DOHH2 (cell line): ENCODE measurements at regions not wholly inside any gene's neighbourhood (a gene's known extent, or its start where the extent isn't known, plus 50 kb on each side); places are given as distances from the start of the nearest gene placed in this dataset.
"Not testable (repeated sequence)": the region's sequence is repeated elsewhere in the genome, so short reads cannot be mapped to it uniquely, and the experiment has no call there.

Experiments used
- H3F3A ChIP-seq: fragments of 200-600 bp; sonication (generic), shearing (Covaris generic); 2 replicates; pipeline ENCODE4 v1.6.0; 2016; ENCODE audit warnings: antibody characterized with exemption, mild to moderate bottlenecking; ENCODE audit not compliant: control insufficient read depth, insufficient read depth
- H3K27ac ChIP-seq: fragments of 200-600 bp; sonication (generic); 2 replicates; pipeline ENCODE4 v1.5.1; 2014; ENCODE audit warnings: low read depth, mild to moderate bottlenecking, low read length, moderate library complexity
- H3K27me3 ChIP-seq: fragments of 200-600 bp; sonication (generic); 2 replicates; pipeline ENCODE4 v1.6.1; 2014; ENCODE audit warnings: mild to moderate bottlenecking, low read length, mixed read lengths; ENCODE audit not compliant: control insufficient read depth
- H3K36me3 ChIP-seq: fragments of 200-600 bp; sonication (generic); 2 replicates; pipeline ENCODE4 v1.6.1; 2014; ENCODE audit warnings: mild to moderate bottlenecking, low read length, moderate library complexity, mixed read lengths; ENCODE audit not compliant: control insufficient read depth
- H3K4me1 ChIP-seq: fragments of 200-600 bp; sonication (generic); 2 replicates; pipeline ENCODE4 v1.6.1; 2014; ENCODE audit warnings: mild to moderate bottlenecking, low read length, mixed read lengths; ENCODE audit not compliant: control insufficient read depth
- H3K4me2 ChIP-seq: fragments of 200-600 bp; sonication (generic); 2 replicates; pipeline ENCODE4 v1.6.0; 2014; ENCODE audit warnings: mild to moderate bottlenecking, low read length, moderate library complexity
- H3K4me3 ChIP-seq: fragments of 200-600 bp; sonication (generic); 2 replicates; pipeline ENCODE4 v1.5.1; 2014; ENCODE audit warnings: mild to moderate bottlenecking, low read length, mixed read lengths
- H3K79me2 ChIP-seq: fragments of 200-600 bp; sonication (generic); 2 replicates; pipeline ENCODE4 v1.6.1; 2014; ENCODE audit warnings: mild to moderate bottlenecking, low read length, mixed read lengths; ENCODE audit not compliant: control insufficient read depth
- H3K9me2 ChIP-seq: fragments of 200-600 bp; sonication (generic); replicated peaks from 2 replicates; pipeline ENCODE4 v1.6.1; 2014; ENCODE audit warnings: mild to moderate bottlenecking, low read length, mixed read lengths; ENCODE audit not compliant: control insufficient read depth
- H3K9me3 ChIP-seq: fragments of 200-600 bp; sonication (generic); 2 replicates; pipeline ENCODE4 v1.6.1; 2014; ENCODE audit warnings: antibody characterized with exemption, low read length, mixed read lengths; ENCODE audit not compliant: control insufficient read depth, insufficient read depth
- H4K20me1 ChIP-seq: fragments of 200-600 bp; sonication (generic); 2 replicates; pipeline ENCODE4 v1.6.0; 2014; ENCODE audit warnings: low read depth, mild to moderate bottlenecking, antibody characterized with exemption, low read length, moderate library complexity; ENCODE audit not compliant: control insufficient read depth, insufficient read depth
- EZH2phosphoT487 ChIP-seq: fragments of 200-600 bp; sonication (generic); IDR thresholded peaks from 2 replicates; pipeline ENCODE4 v1.6.1; 2017; ENCODE audit warnings: borderline replicate concordance, mild to moderate bottlenecking, antibody characterized with exemption, low read length, moderate library complexity, mixed read lengths
- TF ChIP-seq, protein P1 (sequence below): fragments of 200-600 bp; sonication (generic); IDR thresholded peaks from one replicate; pipeline ENCODE4 v1.5.1; 2014; ENCODE audit warnings: antibody characterized with exemption, mild to moderate bottlenecking, low read depth, low read length; ENCODE audit not compliant: poor library complexity, severe bottlenecking

- H4K20me1 ChIP-seq, H3K79me2 ChIP-seq, H3K27ac ChIP-seq, H3F3A ChIP-seq, H3K9me3 ChIP-seq, H3K4me1 ChIP-seq, H3K9me2 ChIP-seq, H3K36me3 ChIP-seq, H3K4me3 ChIP-seq, H3K4me2 ChIP-seq, H3K27me3 ChIP-seq: not testable (repeated sequence)
Observed at GRCh38 chr15:84094720-84095119, 140.9 kb upstream of the GOLGA6L4 start.

DNA sequence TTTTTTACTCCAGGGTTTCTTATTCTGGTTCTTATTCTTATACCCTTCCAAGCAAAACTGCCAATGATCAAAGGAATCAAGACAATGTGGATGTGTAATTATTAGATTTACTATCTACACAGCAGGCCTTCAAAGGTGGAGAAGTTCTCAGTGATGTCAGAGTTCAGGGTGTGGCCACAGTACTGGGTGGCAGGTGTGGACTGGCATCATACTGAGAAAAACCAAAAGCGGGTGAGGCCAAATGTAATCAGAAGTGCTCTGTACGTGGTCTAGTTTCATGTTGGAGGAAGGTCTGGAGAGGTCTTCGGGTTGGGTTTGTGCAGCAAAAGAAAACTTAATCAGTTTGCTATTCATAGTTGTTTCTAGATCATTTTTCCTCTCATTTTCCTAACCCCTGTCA lies 138.5 kb upstream of the GOLGA6L4 start:
- H3K79me2 ChIP-seq, H3K36me3 ChIP-seq, H4K20me1 ChIP-seq, H3F3A ChIP-seq, H3K9me3 ChIP-seq, H3K4me1 ChIP-seq, H3K27me3 ChIP-seq, H3K27ac ChIP-seq, H3K4me3 ChIP-seq, H3K9me2 ChIP-seq, H3K4me2 ChIP-seq: not testable (repeated sequence)

DNA sequence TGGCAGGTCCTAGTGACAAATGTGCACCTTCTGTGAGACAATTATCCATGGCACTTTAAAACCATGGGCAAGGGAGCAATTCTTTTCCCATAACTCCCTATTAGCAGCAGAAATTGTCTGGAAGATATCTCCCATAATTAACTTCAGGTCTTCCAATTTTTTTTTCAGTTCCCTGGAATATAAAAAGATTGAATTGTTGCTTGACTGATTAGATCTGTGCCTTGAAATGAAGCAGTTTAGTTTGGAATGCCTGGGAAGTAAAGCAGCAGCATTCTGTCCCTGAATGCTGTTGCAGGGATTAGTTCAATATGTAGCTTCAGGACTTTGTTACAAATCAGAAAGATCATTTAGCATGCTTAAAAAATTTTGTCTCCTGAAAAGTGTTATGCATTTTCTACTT lies 137.0 kb upstream of the GOLGA6L4 start:
- H3K4me3 ChIP-seq = no peak overlapping the region
- no peaks in the 10 kb centered on the region for H3K79me2 ChIP-seq
- H3F3A ChIP-seq = no peaks in the 10 kb centered on the region
- H4K20me1 ChIP-seq = no peaks in the 10 kb centered on the region
- H3K4me1 ChIP-seq = no peaks in the 10 kb centered on the region
- no peaks in the 10 kb centered on the region for H3K9me2 ChIP-seq
- no peaks in the 10 kb centered on the region for H3K36me3 ChIP-seq
- H3K27me3 ChIP-seq = no peaks in the 10 kb centered on the region
- H3K27ac ChIP-seq = no peak overlapping the region
- TF ChIP-seq EZH2phosphoT487 = no peak
- TF ChIP-seq, protein P1, sequence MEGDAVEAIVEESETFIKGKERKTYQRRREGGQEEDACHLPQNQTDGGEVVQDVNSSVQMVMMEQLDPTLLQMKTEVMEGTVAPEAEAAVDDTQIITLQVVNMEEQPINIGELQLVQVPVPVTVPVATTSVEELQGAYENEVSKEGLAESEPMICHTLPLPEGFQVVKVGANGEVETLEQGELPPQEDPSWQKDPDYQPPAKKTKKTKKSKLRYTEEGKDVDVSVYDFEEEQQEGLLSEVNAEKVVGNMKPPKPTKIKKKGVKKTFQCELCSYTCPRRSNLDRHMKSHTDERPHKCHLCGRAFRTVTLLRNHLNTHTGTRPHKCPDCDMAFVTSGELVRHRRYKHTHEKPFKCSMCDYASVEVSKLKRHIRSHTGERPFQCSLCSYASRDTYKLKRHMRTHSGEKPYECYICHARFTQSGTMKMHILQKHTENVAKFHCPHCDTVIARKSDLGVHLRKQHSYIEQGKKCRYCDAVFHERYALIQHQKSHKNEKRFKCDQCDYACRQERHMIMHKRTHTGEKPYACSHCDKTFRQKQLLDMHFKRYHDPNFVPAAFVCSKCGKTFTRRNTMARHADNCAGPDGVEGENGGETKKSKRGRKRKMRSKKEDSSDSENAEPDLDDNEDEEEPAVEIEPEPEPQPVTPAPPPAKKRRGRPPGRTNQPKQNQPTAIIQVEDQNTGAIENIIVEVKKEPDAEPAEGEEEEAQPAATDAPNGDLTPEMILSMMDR = no peak
- no peaks in the 10 kb centered on the region for H3K9me3 ChIP-seq
- H3K4me2 ChIP-seq = no peak overlapping the region

DNA sequence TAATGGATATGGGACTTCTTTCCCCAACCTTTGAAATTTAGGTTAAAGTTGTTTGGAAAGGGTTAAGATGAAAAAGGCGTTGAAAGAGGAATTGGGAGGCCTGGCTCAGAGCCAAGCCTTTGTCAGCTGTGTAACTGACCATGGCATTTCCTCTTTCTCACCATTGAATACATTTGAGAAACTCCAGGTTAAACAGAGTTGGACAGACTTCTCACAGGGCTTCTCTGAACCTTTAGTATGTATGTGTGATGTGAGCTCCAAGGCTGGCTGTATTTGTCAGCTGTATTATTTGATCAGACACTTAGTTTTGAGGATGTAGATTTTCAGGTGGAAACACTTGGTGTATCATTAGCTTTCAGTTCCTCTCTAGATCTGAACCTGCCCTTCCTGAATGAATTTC lies 136.4 kb upstream of the GOLGA6L4 start:
- Histone ChIP-seq H3K79me2 (no peaks in the 10 kb centered on the region), H4K20me1 (no peaks in the 10 kb centered on the region), H3K27me3 (no peaks in the 10 kb centered on the region), H3K4me2 (no peak overlapping the region), H3K9me3 (no peaks in the 10 kb centered on the region), H3K36me3 (no peaks in the 10 kb centered on the region), H3K4me1 (no peaks in the 10 kb centered on the region), H3K9me2 (no peaks in the 10 kb centered on the region), H3K27ac (no peak overlapping the region), H3F3A (no peaks in the 10 kb centered on the region), H3K4me3 (no peak overlapping the region)
- no peak for TF ChIP-seq EZH2phosphoT487
- TF ChIP-seq, protein P1 = no peak
